Fibroblast of skin of abdomen (primary cell): ENCODE measurements at regions not wholly inside any gene's neighbourhood (a gene's known extent, or its start where the extent isn't known, plus 50 kb on each side); places are given as distances from the start of the nearest gene placed in this dataset.
A peak's percentile ranks its signal among the peaks of the same experiment; 100 is the strongest.
"Not testable (repeated sequence)": the region's sequence is repeated elsewhere in the genome, so short reads cannot be mapped to it uniquely, and the experiment has no call there.

ENCODE experiments used
- DNase-seq: peaks from one replicate; pipeline ENCODE4 v3.0.0-alpha.2; 2013

- not testable (repeated sequence) for DNase-seq
These were observed 223.9 kb upstream of the ZNF217 start for GRCh38 chr20:53817513-53817912.

- no peak for DNase-seq
These were observed 223.3 kb upstream of the ZNF217 start for GRCh38 chr20:53816872-53817398.

GRCh38 chr20:53815509-53815908, 221.9 kb upstream of the ZNF217 start:
- peak; percentile 39 for DNase-seq

- peak; percentile 18 for DNase-seq
These were observed 220.4 kb upstream of the ZNF217 start for GRCh38 chr20:53814060-53814459.

GRCh38 chr20:53813636-53814035, 220.0 kb upstream of the ZNF217 start:
- DNase-seq, result no peak

- no peak for DNase-seq
These were observed 217.9 kb upstream of the ZNF217 start for GRCh38 chr20:53811577-53811976.

- DNase-seq, result no peak
These were observed 217.2 kb upstream of the ZNF217 start for GRCh38 chr20:53810661-53811355.

GRCh38 chr20:53809728-53810365, 216.2 kb upstream of the ZNF217 start:
- DNase-seq, result peak; percentile 23

- no peak for DNase-seq
These were observed 215.6 kb upstream of the ZNF217 start for GRCh38 chr20:53809217-53809616.

GRCh38 chr20:53808733-53809132, 215.1 kb upstream of the ZNF217 start:
- no peak for DNase-seq

- DNase-seq, result not testable (repeated sequence)
These were observed 214.7 kb upstream of the ZNF217 start for GRCh38 chr20:53808302-53808701.

GRCh38 chr20:53806683-53807401, 213.2 kb upstream of the ZNF217 start:
- DNase-seq, result no peak

GRCh38 chr20:53805895-53806384, 212.3 kb upstream of the ZNF217 start:
- DNase-seq, result peak; percentile 66

GRCh38 chr20:53804920-53805894, 211.6 kb upstream of the ZNF217 start:
- DNase-seq, result no peak

GRCh38 chr20:53804308-53804707, 210.7 kb upstream of the ZNF217 start:
- DNase-seq, result not testable (repeated sequence)

GRCh38 chr20:53803492-53804155, 210.0 kb upstream of the ZNF217 start:
- DNase-seq, result no peak

- no peak for DNase-seq
These were observed 208.2 kb upstream of the ZNF217 start for GRCh38 chr20:53801609-53802370.

GRCh38 chr20:53800883-53801604, 207.4 kb upstream of the ZNF217 start:
- no peak for DNase-seq

GRCh38 chr20:53800418-53800817, 206.8 kb upstream of the ZNF217 start:
- no peak for DNase-seq

- DNase-seq, result no peak
These were observed 203.4 kb upstream of the ZNF217 start for GRCh38 chr20:53797085-53797484.
